Lower lobe of right lung (tissue), 2 donors: ENCODE measurements at regions not wholly inside any gene's neighbourhood (a gene's known extent, or its start where the extent isn't known, plus 50 kb on each side); places are given as distances from the start of the nearest gene placed in this dataset.

ENCODE experiments used
- ATAC-seq, 2 donors: fragments of 200-7000 bp; cut with Tn5 transposase; one replicate each; pipeline ENCODE4 v1.9.1; 2020 to 2022; ENCODE audit warnings: mild to moderate bottlenecking in 2 of 2, moderate library complexity in 2 of 2
- DNase-seq: peaks from one replicate; pipeline ENCODE4 v3.0.0-alpha.2; 2020
- H3K27ac ChIP-seq: fragments of 200-600 bp; one replicate; pipeline ENCODE4 v1.8.0; 2022
- H3K27me3 ChIP-seq: fragments of 200-600 bp; one replicate; pipeline ENCODE4 v1.8.0; 2022; ENCODE audit warnings: low read depth
- H3K36me3 ChIP-seq: fragments of 200-600 bp; one replicate; pipeline ENCODE4 v1.8.0; 2022; ENCODE audit warnings: mild to moderate bottlenecking
- H3K4me1 ChIP-seq: fragments of 200-600 bp; one replicate; pipeline ENCODE4 v1.8.0; 2022
- H3K4me3 ChIP-seq: fragments of 200-600 bp; one replicate; pipeline ENCODE4 v1.8.0; 2022; ENCODE audit warnings: mild to moderate bottlenecking
- H3K9me3 ChIP-seq: fragments of 200-600 bp; one replicate; pipeline ENCODE4 v1.8.0; 2022
- intact Hi-C: fragments of 100-400 bp; cut with DNase I; formaldehyde crosslinking; loops from one replicate; pipeline ENCODE4 v1.11.0; 2022
- TF ChIP-seq, protein P1 (sequence below): fragments of 200-600 bp; IDR thresholded peaks from one replicate; pipeline ENCODE4 v1.8.0; 2022; ENCODE audit warnings: antibody characterized with exemption, mild to moderate bottlenecking
- donor health status: DM: no; HTN: yes; CAD: no; lungs with severe emphysema.

DNA sequence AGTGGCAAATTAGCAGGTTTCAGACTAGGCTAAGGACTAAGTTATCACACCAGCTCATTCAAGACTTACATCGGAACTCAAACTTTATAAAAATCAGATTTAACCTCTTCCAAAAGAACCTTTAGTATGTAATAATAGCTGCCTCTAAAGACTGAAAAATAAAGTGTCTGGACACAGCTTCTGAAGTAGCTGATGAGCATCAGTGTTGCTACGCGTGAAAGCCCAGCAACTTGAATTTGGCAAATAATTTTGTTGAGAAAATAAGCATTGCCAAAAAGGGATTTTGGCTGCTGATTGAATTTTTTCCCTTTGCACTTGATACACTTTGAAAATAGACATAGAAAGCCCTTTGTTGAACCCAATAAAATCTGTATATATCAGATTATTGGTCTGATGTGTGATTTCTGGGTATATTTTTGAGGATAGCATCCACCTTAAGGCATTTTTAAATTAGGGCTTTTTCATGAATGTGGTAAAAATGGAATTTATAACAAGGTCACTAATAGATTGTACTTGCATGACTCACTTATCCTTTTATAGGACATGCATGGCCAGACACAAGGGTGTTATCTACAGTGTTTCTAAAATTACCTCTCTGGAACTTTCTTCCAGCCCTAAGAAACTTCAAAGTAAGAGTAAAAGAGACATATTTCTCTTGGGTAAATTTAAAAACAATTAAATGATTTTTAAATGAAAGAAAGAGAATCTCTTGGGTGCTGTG is 350.4 kb downstream of the TENT5A start:
- no peak for ATAC-seq
- intact Hi-C loops = no loop called here
- Histone ChIP-seq H3K36me3 (no peaks in the 10 kb centered on the region), H3K4me1 (no peaks in the 10 kb centered on the region), H3K27me3 (no peaks in the 10 kb centered on the region), H3K4me3 (no peak overlapping the region), H3K9me3 (no peaks in the 10 kb centered on the region), H3K27ac (no peak overlapping the region)
- TF ChIP-seq, protein P1, sequence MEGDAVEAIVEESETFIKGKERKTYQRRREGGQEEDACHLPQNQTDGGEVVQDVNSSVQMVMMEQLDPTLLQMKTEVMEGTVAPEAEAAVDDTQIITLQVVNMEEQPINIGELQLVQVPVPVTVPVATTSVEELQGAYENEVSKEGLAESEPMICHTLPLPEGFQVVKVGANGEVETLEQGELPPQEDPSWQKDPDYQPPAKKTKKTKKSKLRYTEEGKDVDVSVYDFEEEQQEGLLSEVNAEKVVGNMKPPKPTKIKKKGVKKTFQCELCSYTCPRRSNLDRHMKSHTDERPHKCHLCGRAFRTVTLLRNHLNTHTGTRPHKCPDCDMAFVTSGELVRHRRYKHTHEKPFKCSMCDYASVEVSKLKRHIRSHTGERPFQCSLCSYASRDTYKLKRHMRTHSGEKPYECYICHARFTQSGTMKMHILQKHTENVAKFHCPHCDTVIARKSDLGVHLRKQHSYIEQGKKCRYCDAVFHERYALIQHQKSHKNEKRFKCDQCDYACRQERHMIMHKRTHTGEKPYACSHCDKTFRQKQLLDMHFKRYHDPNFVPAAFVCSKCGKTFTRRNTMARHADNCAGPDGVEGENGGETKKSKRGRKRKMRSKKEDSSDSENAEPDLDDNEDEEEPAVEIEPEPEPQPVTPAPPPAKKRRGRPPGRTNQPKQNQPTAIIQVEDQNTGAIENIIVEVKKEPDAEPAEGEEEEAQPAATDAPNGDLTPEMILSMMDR = no peak
- DNase-seq = no peak

DNA sequence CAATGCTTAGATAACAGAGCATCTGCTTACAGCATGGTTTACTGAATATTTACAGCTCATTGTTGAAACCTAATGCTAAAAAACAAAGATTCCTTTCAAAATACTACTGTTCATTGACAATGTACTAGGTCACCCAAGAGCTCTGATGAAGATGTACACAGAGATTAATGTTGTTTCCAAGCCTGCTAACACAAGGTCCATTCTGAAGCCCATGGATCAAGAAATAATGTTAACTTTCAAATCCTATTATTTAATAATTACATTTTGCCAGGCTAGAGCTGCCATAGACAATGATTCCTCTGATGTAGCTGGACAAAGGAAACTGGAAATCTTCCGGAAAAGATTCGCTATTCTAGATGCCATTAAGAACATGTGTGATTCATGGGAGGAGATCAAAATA is 355.6 kb downstream of the TENT5A start:
- TF ChIP-seq, protein P1 = no peak
- Histone ChIP-seq H3K27me3 (no peaks in the 10 kb centered on the region), H3K27ac (no peak overlapping the region), H3K36me3 (no peaks in the 10 kb centered on the region), H3K4me1 (no peaks in the 10 kb centered on the region), H3K4me3 (no peak overlapping the region), H3K9me3 (peaks cover 4% of the 10 kb centered on the region)
- DNase-seq (no peak), ATAC-seq (no peak)
- intact Hi-C loops = no loop called here

DNA sequence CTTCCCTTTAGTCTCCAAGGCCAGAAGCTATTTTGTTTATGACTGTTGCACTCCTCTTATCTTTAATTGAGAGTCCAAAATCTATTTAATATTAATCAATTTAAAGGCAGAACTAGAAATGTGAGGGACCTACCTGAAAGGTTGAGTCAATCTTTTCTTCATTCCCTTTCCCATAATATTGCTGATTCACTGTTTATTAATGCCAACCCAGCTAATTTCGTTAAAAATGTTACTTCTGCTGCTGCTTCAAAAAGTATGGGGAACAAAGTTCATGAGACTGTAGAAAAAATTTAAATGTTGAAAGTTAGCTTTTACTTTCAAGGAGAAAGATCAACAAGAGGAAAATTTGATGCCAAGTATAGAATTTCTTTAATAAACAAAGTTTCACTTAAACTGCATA is 365.3 kb downstream of the TENT5A start:
- intact Hi-C loops = no loop called here
- H3K4me1 ChIP-seq = no peaks in the 10 kb centered on the region

DNA sequence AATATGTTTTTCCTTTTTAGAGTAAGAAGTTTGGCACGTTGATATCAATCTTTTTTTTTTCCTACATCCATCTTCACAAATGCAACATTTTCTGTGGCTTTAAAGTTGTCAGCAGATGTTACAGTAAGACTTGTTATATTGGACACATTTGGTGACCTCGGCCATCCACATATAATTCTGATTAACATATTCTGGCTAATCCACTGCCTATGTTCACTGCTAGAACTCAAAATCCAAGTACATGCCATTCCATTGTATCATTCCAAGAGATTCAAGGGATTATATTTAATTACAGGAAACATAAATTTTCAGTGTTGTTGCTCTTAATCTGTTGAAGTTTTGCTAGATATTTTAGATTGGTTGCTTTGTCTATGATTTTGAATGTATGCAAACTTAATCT is 367.6 kb downstream of the TENT5A start:
- H3K36me3 ChIP-seq = no peaks in the 10 kb centered on the region
- H3K27ac ChIP-seq = no peak overlapping the region
- no peaks in the 10 kb centered on the region for H3K27me3 ChIP-seq
- no peak for DNase-seq
- no peak for ATAC-seq
- H3K4me3 ChIP-seq = no peak overlapping the region
- intact Hi-C loops = no loop called here
- H3K4me1 ChIP-seq = no peaks in the 10 kb centered on the region
- TF ChIP-seq, protein P1 = no peak
- no peaks in the 10 kb centered on the region for H3K9me3 ChIP-seq

More for the DNA sequence above, 365.3 kb downstream of the TENT5A start:
- Histone ChIP-seq H3K36me3 (no peaks in the 10 kb centered on the region), H3K9me3 (peaks cover 2% of the 10 kb centered on the region), H3K4me3 (no peak overlapping the region), H3K27me3 (no peaks in the 10 kb centered on the region), H3K27ac (no peak overlapping the region)
- no peak for ATAC-seq
- DNase-seq = no peak
- TF ChIP-seq, protein P1 = no peak

DNA sequence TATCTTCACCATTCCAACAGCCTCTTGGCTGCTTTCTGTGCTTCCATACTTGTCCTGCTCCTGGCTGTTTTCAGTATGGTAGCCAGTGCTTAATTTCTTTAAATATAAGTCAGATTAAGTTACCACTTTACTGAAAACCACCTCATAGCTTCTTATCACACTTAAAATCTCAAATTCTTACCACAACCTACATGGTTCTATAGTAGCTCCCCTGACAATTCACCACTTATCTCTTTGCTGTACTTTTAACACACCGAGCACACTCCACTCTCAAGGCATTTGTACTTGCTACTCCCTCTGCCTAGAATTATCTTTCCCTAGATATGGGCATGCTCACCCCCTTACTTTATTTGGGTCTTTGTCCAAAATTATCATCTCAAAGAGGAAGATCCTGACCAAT is 369.0 kb downstream of the TENT5A start:
- Histone ChIP-seq H3K27me3 (no peaks in the 10 kb centered on the region), H3K4me3 (no peak overlapping the region), H3K27ac (no peak overlapping the region), H3K36me3 (no peaks in the 10 kb centered on the region), H3K4me1 (no peaks in the 10 kb centered on the region), H3K9me3 (no peaks in the 10 kb centered on the region)
- ATAC-seq (no peak), DNase-seq (no peak)
- intact Hi-C loops = no loop called here
- TF ChIP-seq, protein P1 = no peak
